AG09309 (cell line): ENCODE measurements at regions not wholly inside any gene's neighbourhood (a gene's known extent, or its start where the extent isn't known, plus 50 kb on each side); places are given as distances from the start of the nearest gene placed in this dataset.
"Not testable (repeated sequence)": the region's sequence is repeated elsewhere in the genome, so short reads cannot be mapped to it uniquely, and the experiment has no call there.

Experiments used
- DNase-seq: peaks from one replicate; pipeline ENCODE4 v3.0.0-alpha.2; 2010; ENCODE audit warnings: low read depth
- H3K4me3 ChIP-seq: 2 replicates; pipeline ENCODE4 v1.5.1; 2011; ENCODE audit warnings: mild to moderate bottlenecking, low read depth, low read length, moderate library complexity; ENCODE audit not compliant: control insufficient read depth
- TF ChIP-seq, protein P1 (sequence below): IDR thresholded peaks from 2 replicates; pipeline ENCODE4 v1.5.1; 2011; ENCODE audit warnings: mild to moderate bottlenecking, low read depth, low read length, inconsistent platforms; ENCODE audit not compliant: insufficient read depth, control insufficient read depth; ENCODE audit errors: missing control alignments

DNA sequence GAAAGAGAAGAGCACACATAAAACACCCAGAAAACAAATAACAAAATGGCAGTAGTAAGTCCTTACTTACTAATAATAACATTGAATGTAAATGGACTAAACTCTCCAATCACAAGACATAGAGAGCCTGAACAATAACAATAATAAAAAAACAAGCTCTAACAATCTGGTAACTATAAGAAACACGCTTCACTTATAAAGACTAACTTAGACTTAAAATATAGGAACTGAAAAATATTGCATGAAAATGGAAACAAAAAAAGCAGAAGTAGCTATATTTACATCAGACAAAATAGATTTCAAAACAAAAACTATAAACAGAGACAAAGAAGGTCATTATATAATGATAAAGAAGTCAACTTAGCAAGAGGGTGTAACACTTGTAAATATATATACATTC lies 83.1 kb upstream of the LYPLAL1 start:
- no peak for DNase-seq
- no peak overlapping the region for H3K4me3 ChIP-seq
- TF ChIP-seq, protein P1, sequence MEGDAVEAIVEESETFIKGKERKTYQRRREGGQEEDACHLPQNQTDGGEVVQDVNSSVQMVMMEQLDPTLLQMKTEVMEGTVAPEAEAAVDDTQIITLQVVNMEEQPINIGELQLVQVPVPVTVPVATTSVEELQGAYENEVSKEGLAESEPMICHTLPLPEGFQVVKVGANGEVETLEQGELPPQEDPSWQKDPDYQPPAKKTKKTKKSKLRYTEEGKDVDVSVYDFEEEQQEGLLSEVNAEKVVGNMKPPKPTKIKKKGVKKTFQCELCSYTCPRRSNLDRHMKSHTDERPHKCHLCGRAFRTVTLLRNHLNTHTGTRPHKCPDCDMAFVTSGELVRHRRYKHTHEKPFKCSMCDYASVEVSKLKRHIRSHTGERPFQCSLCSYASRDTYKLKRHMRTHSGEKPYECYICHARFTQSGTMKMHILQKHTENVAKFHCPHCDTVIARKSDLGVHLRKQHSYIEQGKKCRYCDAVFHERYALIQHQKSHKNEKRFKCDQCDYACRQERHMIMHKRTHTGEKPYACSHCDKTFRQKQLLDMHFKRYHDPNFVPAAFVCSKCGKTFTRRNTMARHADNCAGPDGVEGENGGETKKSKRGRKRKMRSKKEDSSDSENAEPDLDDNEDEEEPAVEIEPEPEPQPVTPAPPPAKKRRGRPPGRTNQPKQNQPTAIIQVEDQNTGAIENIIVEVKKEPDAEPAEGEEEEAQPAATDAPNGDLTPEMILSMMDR = no peak

DNA sequence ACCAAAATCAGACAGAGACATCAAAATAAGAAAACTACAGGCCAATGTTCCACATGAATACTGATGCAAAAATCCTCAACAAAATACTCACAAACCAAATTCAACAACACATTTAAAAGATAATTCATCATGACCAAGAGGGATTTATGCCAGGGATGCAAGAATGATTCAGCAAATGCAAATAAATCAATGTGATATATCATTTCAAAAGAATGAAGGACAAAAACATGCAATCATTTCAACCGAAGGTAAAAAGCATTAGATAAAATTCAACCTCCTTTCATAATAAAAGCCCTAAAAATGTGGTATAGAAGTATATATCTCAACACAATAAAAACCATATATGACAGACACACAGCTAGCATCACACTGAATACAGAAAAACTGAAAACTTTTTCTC lies 81.5 kb upstream of the LYPLAL1 start:
- no peak overlapping the region for H3K4me3 ChIP-seq
- peak; percentile 18 for DNase-seq
- TF ChIP-seq, protein P1 = no peak

DNA sequence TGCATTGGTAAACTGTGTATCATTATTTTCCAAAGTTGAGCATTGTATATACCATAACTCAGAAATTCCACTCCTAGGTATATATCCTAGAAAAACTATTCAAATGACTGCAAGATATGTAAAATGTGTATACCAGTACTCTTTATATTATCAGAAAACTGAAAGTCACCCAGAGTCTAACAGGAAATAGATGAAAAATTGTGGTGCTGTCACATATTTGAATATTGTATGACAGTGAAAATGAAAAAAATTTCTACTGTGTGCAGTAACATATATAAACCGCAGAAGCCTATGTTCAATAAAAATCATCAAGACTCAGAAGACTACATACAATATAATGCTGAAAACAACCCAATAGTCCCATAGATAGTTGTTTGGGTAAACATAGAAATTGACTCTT lies 74.4 kb upstream of the LYPLAL1 start:
- DNase-seq = no peak
- H3K4me3 ChIP-seq = no peak overlapping the region
- TF ChIP-seq, protein P1 = no peak

DNA sequence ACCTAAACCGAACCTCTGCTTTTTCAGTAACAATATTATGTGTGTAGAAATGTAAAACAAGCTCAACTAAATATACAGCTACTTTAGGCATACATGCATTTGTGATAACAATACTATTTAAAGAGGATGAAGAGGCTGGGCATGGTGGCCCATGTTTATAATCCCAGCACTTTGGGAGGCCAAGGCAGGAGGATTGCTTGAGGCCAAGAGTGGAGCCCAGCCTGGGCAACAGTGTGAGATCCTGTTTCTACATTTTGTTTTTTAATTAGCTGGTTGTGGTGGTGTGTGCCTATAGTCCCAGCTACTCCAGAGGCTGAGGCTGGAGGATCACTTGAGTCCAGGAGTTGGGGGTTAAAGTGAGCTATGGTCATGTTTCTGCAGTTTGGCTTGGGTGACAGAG lies 73.6 kb upstream of the LYPLAL1 start:
- H3K4me3 ChIP-seq = no peak overlapping the region
- TF ChIP-seq, protein P1 = no peak
- no peak for DNase-seq

DNA sequence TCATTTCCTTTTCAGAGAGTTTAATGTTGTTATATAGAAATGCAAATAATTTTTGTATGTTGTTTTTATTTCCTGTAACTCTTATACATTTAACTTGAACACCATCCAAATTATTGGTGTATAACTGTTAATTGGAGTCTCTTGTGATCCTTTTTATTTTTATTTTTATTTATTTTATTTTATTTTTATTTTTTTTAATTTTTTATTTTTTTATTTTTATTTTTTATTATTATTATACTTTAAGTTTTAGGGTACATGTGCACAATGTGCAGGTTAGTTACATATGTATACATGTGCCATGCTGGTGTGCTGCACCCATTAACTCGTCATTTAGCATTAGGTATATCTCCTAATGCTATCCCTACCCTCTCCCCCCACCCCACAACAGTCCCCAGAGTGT lies 71.2 kb upstream of the LYPLAL1 start:
- not testable (repeated sequence) for DNase-seq, H3K4me3 ChIP-seq

DNA sequence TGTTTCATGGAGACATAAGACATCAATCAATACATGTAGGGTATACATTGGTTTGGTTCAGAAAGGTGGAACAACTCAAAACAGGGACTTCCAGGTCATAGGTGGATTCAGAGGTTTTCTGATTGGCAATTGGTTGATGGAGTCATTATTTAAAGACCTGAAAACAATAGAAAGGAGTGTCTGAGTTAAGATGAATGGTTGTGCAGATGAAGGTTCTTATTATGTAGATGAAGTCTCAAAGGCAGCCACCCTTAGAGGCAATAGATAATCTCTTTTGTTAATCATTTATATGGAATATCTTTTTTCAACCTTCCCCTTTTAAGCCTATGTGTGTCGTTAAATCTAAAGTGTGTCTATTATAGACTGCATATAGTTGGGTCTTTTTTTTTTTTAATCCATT lies 67.8 kb upstream of the LYPLAL1 start:
- no peak overlapping the region for H3K4me3 ChIP-seq
- DNase-seq = no peak
- TF ChIP-seq, protein P1 = no peak

DNA sequence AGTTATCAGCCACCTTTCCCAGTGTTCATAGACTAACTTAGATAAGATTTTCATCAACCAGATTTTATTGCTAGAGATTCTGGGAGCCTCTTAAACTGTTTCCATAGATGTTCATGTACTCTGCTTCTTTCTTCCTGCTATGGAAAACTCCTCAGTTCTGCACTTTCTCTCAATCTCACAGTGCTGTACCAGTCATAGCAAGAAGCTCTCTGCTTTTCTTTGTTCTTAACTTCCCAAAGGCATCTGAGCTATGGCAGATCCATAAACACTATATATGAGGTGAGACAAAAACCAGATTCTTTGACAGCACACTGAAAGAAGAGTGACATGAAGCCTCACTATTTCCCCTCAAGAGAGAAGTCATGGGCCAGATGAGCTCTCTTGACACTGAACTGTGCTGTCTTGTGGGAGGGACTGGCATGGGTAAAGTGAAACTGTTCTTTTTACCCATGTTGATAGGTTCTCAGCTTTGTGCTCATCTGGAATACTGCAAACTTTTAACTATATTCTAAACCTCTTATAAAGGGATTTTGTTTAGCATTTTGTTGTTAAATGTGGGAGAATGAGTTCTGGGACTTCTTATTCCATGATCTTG lies 64.2 kb upstream of the LYPLAL1 start:
- no peak for DNase-seq
- H3K4me3 ChIP-seq = no peak overlapping the region
- TF ChIP-seq, protein P1 = no peak
